Loucy (cell line): ENCODE measurements at regions not wholly inside any gene's neighbourhood (a gene's known extent, or its start where the extent isn't known, plus 50 kb on each side); places are given as distances from the start of the nearest gene placed in this dataset.

Source experiments
- H2AFZ ChIP-seq: fragments of 200-600 bp; sonication (generic); 2 replicates; pipeline ENCODE4 v1.6.0; 2016; ENCODE audit warnings: antibody characterized with exemption, mild to moderate bottlenecking, low read length, moderate library complexity
- H3F3A ChIP-seq: fragments of 200-600 bp; 2 replicates; pipeline ENCODE4 v1.6.0; 2016; ENCODE audit warnings: antibody characterized with exemption, low read depth, mild to moderate bottlenecking
- H3K27me3 ChIP-seq: fragments of 200-600 bp; sonication (generic); 2 replicates; pipeline ENCODE4 v1.6.1; 2014; ENCODE audit warnings: low read length, mild to moderate bottlenecking; ENCODE audit not compliant: insufficient read depth, poor library complexity, severe bottlenecking
- H3K36me3 ChIP-seq: fragments of 200-600 bp; sonication (generic); 2 replicates; pipeline ENCODE4 v1.6.1; 2016; ENCODE audit warnings: low read length; ENCODE audit not compliant: insufficient read depth
- H3K4me1 ChIP-seq: fragments of 200-600 bp; sonication (generic); 2 replicates; pipeline ENCODE4 v1.5.1; 2014; ENCODE audit warnings: low read length, mild to moderate bottlenecking; ENCODE audit not compliant: insufficient read depth, poor library complexity, severe bottlenecking
- H3K4me2 ChIP-seq: fragments of 200-600 bp; sonication (generic); 2 replicates; pipeline ENCODE4 v1.6.0; 2014; ENCODE audit warnings: antibody characterized with exemption, low read length, low read depth, mild to moderate bottlenecking; ENCODE audit not compliant: poor library complexity, severe bottlenecking
- H3K4me3 ChIP-seq: fragments of 200-600 bp; sonication (generic); 2 replicates; pipeline ENCODE4 v1.5.1; 2014; ENCODE audit warnings: low read length, mild to moderate bottlenecking, mixed read lengths; ENCODE audit not compliant: poor library complexity, severe bottlenecking
- H3K79me2 ChIP-seq: fragments of 200-600 bp; sonication (generic); 2 replicates; pipeline ENCODE4 v1.6.1; 2014; ENCODE audit warnings: low read length; ENCODE audit not compliant: insufficient read depth
- H3K9ac ChIP-seq: fragments of 200-600 bp; sonication (generic); 2 replicates; pipeline ENCODE4 v1.6.0; 2014; ENCODE audit warnings: mild to moderate bottlenecking, low read depth, low read length, moderate library complexity; ENCODE audit not compliant: poor library complexity, severe bottlenecking
- H3K9me2 ChIP-seq: fragments of 200-600 bp; sonication (generic); replicated peaks from 2 replicates; pipeline ENCODE4 v1.6.1; 2016; ENCODE audit warnings: low read depth, low read length, mixed read lengths
- H3K9me3 ChIP-seq: fragments of 200-600 bp; sonication (generic); 2 replicates; pipeline ENCODE4 v1.6.1; 2014; ENCODE audit warnings: mild to moderate bottlenecking, antibody characterized with exemption, low read length, low read depth; ENCODE audit not compliant: insufficient read depth
- H4K20me1 ChIP-seq: fragments of 200-600 bp; sonication (generic); 2 replicates; pipeline ENCODE4 v1.6.0; 2014; ENCODE audit warnings: antibody characterized with exemption, low read length, mild to moderate bottlenecking; ENCODE audit not compliant: insufficient read depth, poor library complexity, severe bottlenecking
- EZH2phosphoT487 ChIP-seq: fragments of 200-600 bp; IDR thresholded peaks from 2 replicates; pipeline ENCODE4 v1.6.1; 2018; ENCODE audit warnings: antibody characterized with exemption, mild to moderate bottlenecking, moderate library complexity, borderline replicate concordance
- TF ChIP-seq, protein P1 (sequence below): fragments of 200-600 bp; sonication (generic); conservative IDR thresholded peaks from 2 replicates; pipeline ENCODE4 v1.5.1; 2014; ENCODE audit warnings: mild to moderate bottlenecking, antibody characterized with exemption, low read length

DNA sequence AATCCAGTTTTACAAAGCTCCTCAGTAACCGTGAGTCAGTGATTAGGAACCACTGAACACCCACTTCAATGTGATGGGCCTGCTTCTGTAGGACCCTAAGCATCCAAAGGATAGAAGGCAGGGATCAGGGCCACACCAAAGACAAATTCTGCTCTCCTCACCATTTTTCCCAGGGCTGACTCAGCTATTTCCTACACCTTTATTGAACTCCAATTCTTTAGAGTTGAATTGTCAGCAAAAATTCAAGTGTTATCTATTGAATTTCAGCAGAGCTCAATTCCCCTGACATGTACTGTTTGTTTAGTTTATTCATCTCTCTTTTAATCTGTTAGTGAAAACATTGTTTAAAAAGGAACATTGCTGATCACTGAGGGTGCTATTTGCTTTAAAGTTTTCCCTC lies 457.7 kb upstream of the TMPO start:
- Histone ChIP-seq H3K9me3 (no peaks in the 10 kb centered on the region), H3K9me2 (no peaks in the 10 kb centered on the region), H3K4me1 (peaks cover 22% of the 10 kb centered on the region), H3K4me2 (no peak overlapping the region), H4K20me1 (no peaks in the 10 kb centered on the region), H2AFZ (no peak overlapping the region), H3K9ac (no peak overlapping the region), H3F3A (no peaks in the 10 kb centered on the region), H3K36me3 (no peaks in the 10 kb centered on the region), H3K27me3 (no peaks in the 10 kb centered on the region), H3K4me3 (no peak overlapping the region), H3K79me2 (no peaks in the 10 kb centered on the region)
- TF ChIP-seq EZH2phosphoT487: no peak

DNA sequence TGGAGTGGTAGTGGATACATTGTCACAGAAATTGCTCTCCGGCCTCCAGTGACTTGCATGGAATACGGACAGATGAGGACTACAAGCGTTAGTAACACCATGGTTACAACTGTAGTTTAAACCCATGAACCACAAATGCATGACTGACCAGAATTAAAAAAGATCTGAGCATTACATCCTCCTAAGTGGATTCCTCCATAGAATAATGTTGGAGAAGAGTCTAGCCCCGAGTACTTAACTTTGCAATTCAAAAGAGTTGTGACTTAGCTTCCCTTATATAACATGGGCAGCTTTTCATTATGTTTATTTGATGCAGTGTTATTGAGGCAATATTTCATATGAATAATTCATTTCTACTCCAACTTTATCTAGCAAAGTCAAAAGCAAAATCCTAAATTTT lies 457.2 kb upstream of the TMPO start:
- Histone ChIP-seq H3K9me2 (no peaks in the 10 kb centered on the region), H3K4me3 (no peak overlapping the region), H3F3A (no peaks in the 10 kb centered on the region), H3K9me3 (no peaks in the 10 kb centered on the region), H4K20me1 (no peaks in the 10 kb centered on the region), H2AFZ (no peak overlapping the region), H3K9ac (no peak overlapping the region), H3K4me1 (peaks cover 22% of the 10 kb centered on the region), H3K79me2 (no peaks in the 10 kb centered on the region), H3K27me3 (no peaks in the 10 kb centered on the region), H3K36me3 (no peaks in the 10 kb centered on the region), H3K4me2 (peak overlapping the region; percentile 40)
- TF ChIP-seq EZH2phosphoT487: no peak
- TF ChIP-seq, protein P1, sequence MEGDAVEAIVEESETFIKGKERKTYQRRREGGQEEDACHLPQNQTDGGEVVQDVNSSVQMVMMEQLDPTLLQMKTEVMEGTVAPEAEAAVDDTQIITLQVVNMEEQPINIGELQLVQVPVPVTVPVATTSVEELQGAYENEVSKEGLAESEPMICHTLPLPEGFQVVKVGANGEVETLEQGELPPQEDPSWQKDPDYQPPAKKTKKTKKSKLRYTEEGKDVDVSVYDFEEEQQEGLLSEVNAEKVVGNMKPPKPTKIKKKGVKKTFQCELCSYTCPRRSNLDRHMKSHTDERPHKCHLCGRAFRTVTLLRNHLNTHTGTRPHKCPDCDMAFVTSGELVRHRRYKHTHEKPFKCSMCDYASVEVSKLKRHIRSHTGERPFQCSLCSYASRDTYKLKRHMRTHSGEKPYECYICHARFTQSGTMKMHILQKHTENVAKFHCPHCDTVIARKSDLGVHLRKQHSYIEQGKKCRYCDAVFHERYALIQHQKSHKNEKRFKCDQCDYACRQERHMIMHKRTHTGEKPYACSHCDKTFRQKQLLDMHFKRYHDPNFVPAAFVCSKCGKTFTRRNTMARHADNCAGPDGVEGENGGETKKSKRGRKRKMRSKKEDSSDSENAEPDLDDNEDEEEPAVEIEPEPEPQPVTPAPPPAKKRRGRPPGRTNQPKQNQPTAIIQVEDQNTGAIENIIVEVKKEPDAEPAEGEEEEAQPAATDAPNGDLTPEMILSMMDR: no peak

DNA sequence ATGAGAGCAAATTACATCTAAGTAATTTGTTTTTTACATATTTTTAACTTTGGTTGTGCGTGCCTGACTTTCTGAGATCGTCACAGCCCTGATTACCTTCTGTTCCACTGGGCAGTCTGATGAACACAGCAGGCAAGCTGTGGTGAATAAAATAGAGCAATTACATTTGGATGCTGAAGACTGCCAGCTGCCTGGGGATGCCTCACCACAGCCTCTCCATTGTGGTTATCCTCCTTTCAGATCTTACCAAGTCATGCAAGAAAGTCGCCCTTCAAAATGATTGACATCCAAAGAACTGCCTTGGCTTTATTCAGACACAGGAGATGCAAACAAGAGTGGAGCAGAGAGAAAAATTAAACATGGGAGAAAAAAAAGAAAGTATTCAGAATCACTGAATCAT lies 456.6 kb upstream of the TMPO start:
- no peak overlapping the region for H2AFZ ChIP-seq
- H3K27me3 ChIP-seq: no peaks in the 10 kb centered on the region
- no peaks in the 10 kb centered on the region for H4K20me1 ChIP-seq
- H3K9me3 ChIP-seq: no peaks in the 10 kb centered on the region
- peaks cover 26% of the 10 kb centered on the region for H3K4me1 ChIP-seq
- no peaks in the 10 kb centered on the region for H3K79me2 ChIP-seq
- no peaks in the 10 kb centered on the region for H3K9me2 ChIP-seq
- H3K4me2 ChIP-seq: peak overlapping the region; percentile 40
- TF ChIP-seq EZH2phosphoT487: no peak
- TF ChIP-seq, protein P1: no peak
- no peak overlapping the region for H3K4me3 ChIP-seq
- H3F3A ChIP-seq: no peaks in the 10 kb centered on the region
- H3K9ac ChIP-seq: no peak overlapping the region
- no peaks in the 10 kb centered on the region for H3K36me3 ChIP-seq

DNA sequence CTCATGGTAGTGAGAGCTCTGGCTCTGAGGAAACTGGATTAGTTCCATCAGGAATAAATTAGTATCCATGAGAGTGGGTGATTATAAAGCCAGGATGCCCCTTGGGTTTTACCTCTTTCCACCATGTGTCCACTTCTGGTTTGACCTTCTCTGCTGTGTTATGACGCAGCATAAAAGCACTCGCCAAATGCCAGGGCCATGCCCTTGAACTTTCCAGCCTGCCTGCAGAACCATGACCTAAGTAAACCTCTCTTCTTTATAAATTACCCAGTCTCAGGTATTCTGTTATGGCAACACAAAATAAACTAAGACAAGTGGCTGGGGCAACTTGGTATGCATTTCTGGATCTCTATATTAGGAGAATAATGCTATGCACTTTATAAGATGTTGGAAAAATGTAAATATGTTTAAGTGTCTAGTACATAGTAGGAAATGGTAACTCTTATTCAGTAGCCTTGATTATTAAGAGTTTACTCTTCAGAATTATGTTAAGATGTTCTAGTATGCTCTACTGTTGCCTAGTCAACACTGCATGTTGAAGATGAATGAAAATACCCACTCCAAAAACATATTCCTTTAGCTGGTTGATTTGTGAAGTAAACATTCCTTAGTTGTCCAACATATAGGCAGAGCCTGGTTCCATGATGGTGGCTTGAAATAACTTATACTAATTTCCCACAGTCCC lies 455.6 kb upstream of the TMPO start:
- no peaks in the 10 kb centered on the region for H4K20me1 ChIP-seq
- peaks cover 34% of the 10 kb centered on the region for H3K4me1 ChIP-seq
- H2AFZ ChIP-seq: no peak overlapping the region
- H3K36me3 ChIP-seq: no peaks in the 10 kb centered on the region
- H3K9me2 ChIP-seq: no peaks in the 10 kb centered on the region
- no peak for TF ChIP-seq EZH2phosphoT487
- TF ChIP-seq, protein P1: no peak
- no peaks in the 10 kb centered on the region for H3K27me3 ChIP-seq
- no peaks in the 10 kb centered on the region for H3F3A ChIP-seq
- H3K79me2 ChIP-seq: no peaks in the 10 kb centered on the region
- H3K9me3 ChIP-seq: no peaks in the 10 kb centered on the region
- no peak overlapping the region for H3K4me2 ChIP-seq
- no peak overlapping the region for H3K9ac ChIP-seq
- no peak overlapping the region for H3K4me3 ChIP-seq
